PC-3 (cell line): ENCODE measurements at regions not wholly inside any gene's neighbourhood (a gene's known extent, or its start where the extent isn't known, plus 50 kb on each side); places are given as distances from the start of the nearest gene placed in this dataset.
A peak's percentile ranks its signal among the peaks of the same experiment; 100 is the strongest.

Experiments
- ATAC-seq: fragments of 200-7000 bp; cut with Tn5 transposase; 2 replicates; pipeline ENCODE4 v1.9.1; 2020; ENCODE audit warnings: mild to moderate bottlenecking, moderate library complexity
- BruUV-seq: library from RNA; stranded (reverse); fragments of 400-500 nt; replicated peaks from 2 replicates; lab custom pipeline; 2021; lab: Mats Ljungman, UMichigan
- CTCF ChIA-PET: fragments of 300-600 bp; sonication (Branson Sonifier 250); formaldehyde crosslinking; loops from one replicate; lab custom pipeline; 2022; ENCODE audit warnings: antibody characterized with exemption; lab: Charles Lee
- POLR2A ChIA-PET: fragments of 300-600 bp; sonication (Branson Sonifier 250); formaldehyde crosslinking; loops from one replicate; lab custom pipeline; 2022; ENCODE audit warnings: antibody characterized with exemption; ENCODE audit not compliant: unreplicated experiment; lab: Charles Lee
- DNase-seq: peaks from one replicate; pipeline ENCODE4 v3.0.0-alpha.2; 2015
- H2AFZ ChIP-seq: fragments of 300-600 bp; sonication (generic); 2 replicates; pipeline ENCODE4 v1.6.0; 2016; ENCODE audit warnings: antibody characterized with exemption, low read length
- H3F3A ChIP-seq: fragments of 300-600 bp; sonication (generic); one replicate; pipeline ENCODE4 v1.6.0; 2017; ENCODE audit warnings: antibody characterized with exemption, low read length, control low read depth, mild to moderate bottlenecking; ENCODE audit not compliant: unreplicated experiment
- H3K27ac ChIP-seq: fragments of 300-600 bp; sonication (generic); 2 replicates; pipeline ENCODE4 v1.5.1; 2016; ENCODE audit warnings: mild to moderate bottlenecking, low read length
- H3K27me3 ChIP-seq: fragments of 300-600 bp; sonication (generic); 2 replicates; pipeline ENCODE4 v1.6.1; 2016; ENCODE audit warnings: low read length, mixed read lengths
- H3K36me3 ChIP-seq: fragments of 300-600 bp; sonication (generic); 2 replicates; pipeline ENCODE4 v1.6.1; 2016; ENCODE audit warnings: low read depth, mixed run types, low read length, mixed read lengths
- H3K4me1 ChIP-seq: fragments of 300-600 bp; sonication (generic); 2 replicates; pipeline ENCODE4 v1.5.1; 2016; ENCODE audit warnings: low read length; ENCODE audit not compliant: insufficient read depth
- H3K4me2 ChIP-seq: fragments of 300-600 bp; sonication (generic); 2 replicates; pipeline ENCODE4 v1.6.0; 2016; ENCODE audit warnings: low read length
- H3K4me3 ChIP-seq: fragments of 300-600 bp; sonication (generic); 2 replicates; pipeline ENCODE4 v1.5.1; 2016; ENCODE audit warnings: mild to moderate bottlenecking, low read length, mixed read lengths
- H3K79me2 ChIP-seq: fragments of 300-600 bp; sonication (generic); 2 replicates; pipeline ENCODE4 v1.6.1; 2017; ENCODE audit warnings: low read length, mixed read lengths
- H3K9ac ChIP-seq: fragments of 300-600 bp; sonication (generic); 2 replicates; pipeline ENCODE4 v1.6.0; 2016; ENCODE audit warnings: mild to moderate bottlenecking, low read length
- H3K9me2 ChIP-seq: fragments of 300-600 bp; sonication (generic); replicated peaks from 2 replicates; pipeline ENCODE4 v1.6.1; 2016; ENCODE audit warnings: mixed run types, low read length, mixed read lengths
- H3K9me3 ChIP-seq: fragments of 300-600 bp; sonication (generic); 2 replicates; pipeline ENCODE4 v1.6.1; 2016; ENCODE audit warnings: low read length, mixed read lengths
- H4K20me1 ChIP-seq: fragments of 300-600 bp; sonication (generic); 2 replicates; pipeline ENCODE4 v1.6.1; 2016; ENCODE audit warnings: low read length, mixed read lengths
- CTCF ChIP-seq: fragments of 300-600 bp; sonication (generic); conservative IDR thresholded peaks from 2 replicates; pipeline ENCODE4 v1.5.1; 2017; ENCODE audit warnings: antibody characterized with exemption, low read depth, mild to moderate bottlenecking, low read length
- EZH2 ChIP-seq: fragments of 300-600 bp; sonication (generic); IDR thresholded peaks from one replicate; pipeline ENCODE4 v1.6.1; 2017; ENCODE audit warnings: antibody characterized with exemption, mild to moderate bottlenecking, low read length; ENCODE audit not compliant: unreplicated experiment
- EZH2phosphoT487 ChIP-seq: fragments of 300-600 bp; sonication (generic); IDR thresholded peaks from 2 replicates; pipeline ENCODE4 v1.6.1; 2018; ENCODE audit warnings: mild to moderate bottlenecking, antibody characterized with exemption, low read length, borderline replicate concordance
- intact Hi-C: fragments of 100-400 bp; cut with micrococcal nuclease; formaldehyde crosslinking; loops from 2 replicates; pipeline ENCODE4 v1.9.0; 2023

- ATAC-seq = no peak
- Histone ChIP-seq H3K9me3 (no peaks in the 10 kb centered on the region), H3F3A (no peaks in the 10 kb centered on the region), H3K4me2 (no peak overlapping the region), H3K79me2 (no peaks in the 10 kb centered on the region), H3K9ac (no peak overlapping the region), H3K27me3 (no peaks in the 10 kb centered on the region), H2AFZ (no peak overlapping the region), H3K9me2 (no peaks in the 10 kb centered on the region), H3K36me3 (no peaks in the 10 kb centered on the region), H4K20me1 (no peaks in the 10 kb centered on the region), H3K4me1 (peaks cover 12% of the 10 kb centered on the region), H3K4me3 (no peak overlapping the region), H3K27ac (no peak overlapping the region)
- ChIA-PET CTCF (no interaction called here), POLR2A (no interaction called here)
- no TSS peak for BruUV-seq
- DNase-seq = no peak
- intact Hi-C loops = loop anchor here (5.0 kb wide), 1 partner anchor 252 kb away; no protein-coding TSS in a partner anchor
- TF ChIP-seq EZH2phosphoT487 = no peak
- no peak for TF ChIP-seq EZH2
- no peak for TF ChIP-seq CTCF
These were observed 60.6 kb upstream of the SEC16B start for GRCh38 chr1:178030467-178030866.

GRCh38 chr1:178031856-178032320, 62.0 kb upstream of the RASAL2 start:
- intact Hi-C loops = loop anchor here (5.0 kb wide), 1 partner anchor 250 kb away; no protein-coding TSS in a partner anchor
- Histone ChIP-seq H3K27me3 (no peaks in the 10 kb centered on the region), H4K20me1 (no peaks in the 10 kb centered on the region), H3K79me2 (no peaks in the 10 kb centered on the region), H3K9ac (no peak overlapping the region), H3K4me2 (no peak overlapping the region), H3K36me3 (no peaks in the 10 kb centered on the region), H2AFZ (no peak overlapping the region), H3F3A (no peaks in the 10 kb centered on the region), H3K4me1 (peaks cover 12% of the 10 kb centered on the region), H3K9me3 (no peaks in the 10 kb centered on the region), H3K9me2 (no peaks in the 10 kb centered on the region), H3K27ac (no peak overlapping the region), H3K4me3 (no peak overlapping the region)
- no TSS peak for BruUV-seq
- ATAC-seq (peak; percentile 89), DNase-seq (peak; percentile 87)
- no peak for TF ChIP-seq EZH2
- TF ChIP-seq CTCF = peak; percentile 81
- CTCF ChIA-PET = interaction anchor here (0.6 to 1.0 kb wide), 5 partner anchors 27 to 251 kb away, joined by 3 to 8 read pairs (median 3); no protein-coding TSS in a partner anchor
- POLR2A ChIA-PET = interaction anchor here (0.5 kb wide), 1 partner anchor 314 kb away, joined by 4 read pairs; no protein-coding TSS in a partner anchor

- POLR2A ChIA-PET = no interaction called here
- H4K20me1 ChIP-seq = no peaks in the 10 kb centered on the region
- no TSS peak for BruUV-seq
- no peak overlapping the region for H3K4me2 ChIP-seq
- H2AFZ ChIP-seq = no peak overlapping the region
- CTCF ChIA-PET = no interaction called here
- H3K79me2 ChIP-seq = no peaks in the 10 kb centered on the region
- no peaks in the 10 kb centered on the region for H3K9me3 ChIP-seq
- no peak overlapping the region for H3K9ac ChIP-seq
- TF ChIP-seq EZH2 (no peak), EZH2phosphoT487 (no peak), CTCF (no peak)
- no peaks in the 10 kb centered on the region for H3F3A ChIP-seq
- H3K9me2 ChIP-seq = no peaks in the 10 kb centered on the region
- no peaks in the 10 kb centered on the region for H3K36me3 ChIP-seq
- H3K27me3 ChIP-seq = no peaks in the 10 kb centered on the region
- peaks cover 12% of the 10 kb centered on the region for H3K4me1 ChIP-seq
- ATAC-seq (no peak), DNase-seq (no peak)
- intact Hi-C loops = loop anchor here (5.0 kb wide), 1 partner anchor 249 kb away; no protein-coding TSS in a partner anchor
- no peak overlapping the region for H3K27ac ChIP-seq
- H3K4me3 ChIP-seq = no peak overlapping the region
These were observed 60.9 kb upstream of the RASAL2 start for GRCh38 chr1:178033019-178033418.
